C1 segment of cervical spinal cord (tissue), 14 donors: ENCODE measurements at regions not wholly inside any gene's neighbourhood (a gene's known extent, or its start where the extent isn't known, plus 50 kb on each side); places are given as distances from the start of the nearest gene placed in this dataset.
A peak's percentile ranks its signal among the peaks of the same experiment; 100 is the strongest.
"Not testable (repeated sequence)": the region's sequence is repeated elsewhere in the genome, so short reads cannot be mapped to it uniquely, and the experiment has no call there.

Experiments used
- DNase-seq, 14 donors: peaks; one replicate each; lab custom pipeline; 2025; lab: John Stamatoyannopoulos, UW

DNA sequence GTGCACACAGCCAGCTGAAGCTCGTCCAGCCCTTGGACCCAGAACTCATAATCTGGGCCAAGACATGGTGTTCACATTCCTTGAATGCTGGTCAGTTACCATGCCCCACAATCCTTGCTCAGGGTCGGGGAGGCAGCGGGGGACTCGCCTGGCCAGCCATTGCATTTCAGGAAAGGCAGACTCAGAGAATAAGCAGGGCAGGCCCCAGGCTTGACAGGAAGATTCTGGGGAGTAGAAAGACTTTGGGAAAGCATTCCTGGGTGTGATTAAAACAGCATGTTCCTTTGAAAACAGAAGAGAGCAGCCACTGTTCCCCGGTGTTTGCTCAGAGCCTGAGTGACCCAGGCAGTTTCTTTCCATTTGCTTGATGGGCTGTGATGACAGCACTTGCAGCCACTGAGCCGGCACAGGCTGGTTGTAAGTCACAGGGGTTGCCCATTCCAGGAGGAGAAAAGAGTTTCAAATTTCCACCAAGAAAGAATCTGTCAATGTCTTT is 473.7 kb downstream of the TYW1 start:
- peak in 10 of 14 donors; percentile 3 to 66 (median 46) for DNase-seq

DNA sequence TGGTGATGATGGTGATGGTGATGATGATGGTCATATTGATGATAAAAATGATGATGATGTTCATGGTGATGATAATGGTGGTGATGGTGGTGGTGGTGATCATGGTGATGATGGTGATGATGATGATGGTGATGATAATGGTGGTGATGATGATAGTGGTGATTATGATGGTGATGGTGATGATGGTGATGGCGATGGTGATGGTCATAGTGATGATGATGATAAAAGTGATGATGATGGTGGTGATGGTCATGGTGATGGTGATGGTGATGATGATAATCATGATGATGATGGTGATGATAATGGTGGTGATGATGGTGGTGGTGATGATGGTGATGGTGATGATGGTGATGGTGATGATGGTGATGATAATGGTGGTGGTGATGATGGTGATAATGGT is 478.7 kb downstream of the TYW1 start:
- DNase-seq, result no peak

GRCh38 chr7:67478066-67478465 is 481.4 kb downstream of the TYW1 start:
- no peak for DNase-seq

GRCh38 chr7:67484244-67484751 is 487.7 kb downstream of the TYW1 start:
- peak in 9 of 14 donors; percentile 3 to 44 (median 20) for DNase-seq

DNA sequence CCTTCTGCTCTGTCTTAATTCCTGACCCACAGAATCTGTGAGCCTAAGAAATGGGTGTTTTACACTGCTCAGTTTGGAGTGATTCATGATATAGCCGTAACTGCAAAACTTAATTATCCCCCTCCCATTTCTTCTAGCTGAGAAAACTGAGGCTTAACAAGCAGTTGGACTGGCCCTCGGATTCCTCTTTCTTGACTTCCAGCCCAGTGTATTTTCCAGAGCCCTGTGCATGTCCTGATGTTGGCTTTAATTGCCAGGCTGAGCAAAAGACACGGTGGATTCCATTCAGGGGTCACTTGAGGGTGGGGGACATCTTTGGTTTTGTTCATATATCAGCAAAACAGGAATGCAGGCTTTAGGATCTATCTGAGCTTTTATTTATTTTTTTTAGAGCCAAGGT is 489.8 kb downstream of the TYW1 start:
- DNase-seq, result no peak

DNA sequence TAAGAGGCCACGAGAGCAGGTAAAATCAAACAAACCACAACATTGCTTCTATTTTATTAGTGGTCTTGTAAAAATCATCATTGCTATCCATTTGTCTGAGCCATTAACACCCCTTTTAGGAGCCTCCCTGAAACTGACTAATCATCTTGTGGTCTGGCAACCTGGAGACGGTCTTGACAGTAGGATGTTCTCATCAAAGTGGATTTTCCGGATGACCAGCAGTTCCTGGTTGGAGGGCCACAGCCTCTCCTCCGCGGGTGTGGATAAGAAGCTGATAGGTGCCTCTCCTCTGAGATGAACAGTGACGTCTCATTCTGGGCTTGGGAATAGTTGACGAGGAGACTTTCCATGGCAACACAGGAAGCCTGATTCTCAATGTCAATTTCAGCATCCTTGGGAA is 490.7 kb downstream of the TYW1 start:
- no peak for DNase-seq

GRCh38 chr7:67489881-67490280 is 493.2 kb downstream of the TYW1 start:
- DNase-seq, result no peak

- DNase-seq, result peak in 1 of 14 donors; percentile 70
These were observed 496.7 kb downstream of the TYW1 start for GRCh38 chr7:67493366-67493765.

DNA sequence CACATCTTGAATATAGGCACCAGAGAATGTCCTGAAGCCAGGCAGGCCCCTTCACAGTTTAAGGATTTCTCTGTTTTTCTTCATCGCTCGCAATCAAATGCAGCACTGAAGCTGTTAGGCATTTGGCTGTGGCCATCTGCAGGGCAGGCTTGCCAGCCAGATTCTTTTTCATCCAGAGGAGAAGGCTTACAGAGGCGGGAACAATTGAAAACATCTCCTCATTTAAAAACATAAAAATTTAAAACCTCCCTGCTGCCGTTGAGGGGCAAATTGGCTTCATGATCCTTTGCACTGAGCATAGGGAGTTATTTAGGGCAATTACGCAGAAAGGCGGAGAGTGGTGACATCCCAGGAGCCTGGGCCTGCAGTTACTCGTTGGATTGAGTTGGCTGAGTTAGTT is 500.0 kb downstream of the TYW1 start:
- DNase-seq, result no peak

GRCh38 chr7:67497914-67498313 is 501.3 kb downstream of the TYW1 start:
- DNase-seq, result not testable (repeated sequence)

- no peak for DNase-seq
These were observed 506.3 kb downstream of the TYW1 start for GRCh38 chr7:67502929-67503328.

DNA sequence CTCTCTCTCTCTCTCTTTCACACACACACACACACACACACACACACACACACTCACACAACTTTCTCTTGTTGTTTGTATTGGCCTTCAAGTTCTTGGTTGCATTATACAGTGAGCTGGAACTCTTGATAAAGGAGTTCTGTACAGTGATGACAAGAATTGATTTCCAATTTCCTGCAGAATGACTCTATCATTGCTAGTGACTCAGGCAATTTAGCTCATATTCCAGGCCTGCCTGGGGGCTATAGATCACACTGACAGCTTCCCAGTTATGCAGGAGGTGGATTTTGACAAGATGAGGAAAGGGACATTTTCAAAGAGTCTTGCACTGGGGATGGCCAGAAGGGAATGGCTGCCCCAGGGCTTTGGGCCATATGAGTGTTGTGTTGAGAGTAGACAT is 508.8 kb downstream of the TYW1 start:
- no peak for DNase-seq

DNA sequence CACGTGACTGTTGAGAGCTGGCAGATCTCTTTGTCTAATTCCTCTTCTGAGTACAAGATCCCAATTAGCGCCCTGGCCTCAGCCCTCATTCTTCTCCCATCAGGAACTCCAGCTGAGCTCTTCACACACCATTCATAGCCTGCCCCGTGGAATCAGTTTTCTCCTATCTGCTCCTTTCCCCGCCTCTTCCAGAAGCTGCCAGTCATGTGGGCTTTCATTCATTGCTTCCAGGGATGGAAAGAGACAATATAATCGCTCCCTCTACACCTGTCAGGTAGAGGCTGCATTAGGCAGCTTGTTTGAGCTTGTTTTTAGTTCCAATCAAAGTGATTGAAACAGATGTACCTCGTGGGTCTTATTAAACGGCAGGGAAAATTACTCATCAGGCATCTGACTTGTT is 515.8 kb downstream of the TYW1 start:
- DNase-seq, result no peak

GRCh38 chr7:67518580-67518979 is 521.9 kb downstream of the TYW1 start:
- DNase-seq, result no peak

DNA sequence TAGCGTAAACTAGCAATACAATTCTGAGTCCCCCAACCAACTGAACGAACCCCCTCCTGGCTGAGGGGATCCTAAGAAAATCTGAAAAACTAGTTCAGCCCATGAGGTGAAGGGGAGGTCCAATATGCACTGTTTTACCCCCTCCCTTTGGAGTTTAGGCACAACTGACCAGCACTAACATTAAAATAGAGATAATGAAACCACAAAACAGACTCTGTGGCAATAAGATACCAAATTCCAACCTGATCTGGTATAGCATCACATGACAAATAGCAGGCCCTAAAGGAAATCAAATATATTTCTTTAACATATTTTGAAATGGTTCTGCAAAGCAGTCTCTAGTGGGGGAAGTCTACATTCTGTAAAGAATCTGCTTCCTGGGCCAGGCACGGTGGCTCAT is 522.5 kb downstream of the TYW1 start:
- DNase-seq, result no peak

DNA sequence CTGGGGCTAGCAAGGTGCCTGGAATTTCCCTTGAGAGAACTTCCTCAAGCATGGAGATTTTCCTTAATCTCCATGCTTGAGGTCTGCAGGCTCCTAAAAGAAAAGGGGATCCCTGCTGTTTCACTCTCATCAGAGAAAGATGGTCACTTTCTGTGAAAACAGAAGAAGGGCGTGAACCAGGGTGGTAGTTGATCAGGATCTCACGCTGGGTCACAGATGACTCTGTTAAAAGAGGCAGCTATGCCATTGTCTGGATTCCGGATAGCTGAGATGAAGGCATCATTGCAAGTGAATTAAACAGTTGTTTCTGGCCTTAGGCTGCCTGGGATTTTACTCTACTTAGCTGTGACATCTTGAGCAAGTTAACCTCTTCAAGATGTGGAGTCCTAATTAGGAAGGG is 525.9 kb downstream of the TYW1 start:
- DNase-seq, result no peak

DNA sequence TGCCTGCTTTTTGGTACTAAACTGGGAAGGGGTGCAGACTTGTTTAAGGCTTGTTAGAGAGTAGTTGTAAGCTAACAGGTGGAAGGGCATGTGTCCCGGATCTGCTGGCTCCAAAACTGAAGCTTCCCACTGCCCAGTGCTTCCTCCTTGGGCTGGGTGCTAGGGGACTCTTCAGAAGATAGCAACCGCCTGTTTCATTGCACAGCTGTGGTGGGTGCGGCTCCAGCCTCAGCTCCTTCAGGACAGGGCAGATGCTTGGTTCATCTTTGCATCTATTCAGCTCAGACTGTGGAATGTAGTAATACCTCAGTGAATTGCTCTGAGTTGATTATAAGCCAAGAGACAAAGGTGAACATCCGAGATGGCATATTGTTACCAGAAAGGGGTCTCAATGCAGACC is 527.1 kb downstream of the TYW1 start:
- no peak for DNase-seq

- DNase-seq, result no peak
These were observed 529.0 kb downstream of the TYW1 start for GRCh38 chr7:67525588-67525987.

- no peak for DNase-seq
These were observed 538.8 kb downstream of the TYW1 start for GRCh38 chr7:67535241-67535989.

DNA sequence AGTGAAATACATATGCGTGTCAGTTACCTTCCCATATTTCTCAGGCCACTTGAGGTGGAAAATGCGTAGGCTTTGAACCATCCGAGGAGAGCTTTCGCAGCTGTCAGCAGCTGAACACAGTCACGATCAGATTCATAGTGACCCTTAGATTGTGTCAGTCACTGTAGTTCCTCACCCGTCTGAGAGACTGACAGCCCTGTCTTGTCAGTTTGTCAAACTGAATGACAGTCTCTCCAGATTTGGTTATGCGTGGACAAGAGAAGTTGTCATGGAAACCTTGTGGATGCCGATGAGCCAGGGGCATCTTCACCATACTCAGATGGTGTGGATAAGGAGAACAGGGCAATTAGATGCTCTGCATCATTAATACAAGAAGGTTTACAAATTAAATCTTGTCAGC is 546.3 kb downstream of the TYW1 start:
- no peak for DNase-seq

DNA sequence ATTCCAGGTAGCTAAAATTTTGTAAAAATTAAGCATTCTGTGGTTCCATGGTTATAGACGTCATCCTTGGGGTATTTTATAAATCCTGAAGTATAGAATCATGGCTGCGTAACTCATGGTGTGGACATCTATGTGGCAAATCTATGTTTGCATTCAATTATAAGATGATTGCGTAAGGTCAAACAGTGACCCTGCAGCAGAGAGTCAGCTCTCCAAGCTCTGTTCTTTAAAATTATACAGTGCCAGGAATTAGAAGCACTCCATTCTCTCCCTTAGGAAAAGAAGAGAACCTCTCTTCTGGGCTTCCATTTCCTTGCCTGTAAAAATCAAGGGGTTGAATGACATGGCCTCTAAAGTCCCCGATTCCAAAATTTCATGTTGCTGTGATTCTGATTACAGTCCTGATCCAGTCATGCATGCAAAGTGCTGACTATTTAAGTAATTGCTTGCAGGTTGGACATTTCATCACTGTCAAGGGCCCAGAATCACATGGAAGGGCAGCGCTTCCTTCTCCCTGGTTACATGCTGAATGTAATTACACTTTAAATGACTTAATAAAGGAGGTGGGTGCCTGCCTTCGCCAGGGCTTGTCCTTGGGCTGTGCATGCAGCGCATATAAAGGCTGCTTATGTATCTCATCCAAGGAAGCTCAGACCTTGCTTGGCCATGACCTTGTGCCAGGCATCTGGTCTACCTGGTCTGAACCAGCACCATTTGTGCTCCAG is 550.7 kb downstream of the TYW1 start:
- DNase-seq, result no peak

DNA sequence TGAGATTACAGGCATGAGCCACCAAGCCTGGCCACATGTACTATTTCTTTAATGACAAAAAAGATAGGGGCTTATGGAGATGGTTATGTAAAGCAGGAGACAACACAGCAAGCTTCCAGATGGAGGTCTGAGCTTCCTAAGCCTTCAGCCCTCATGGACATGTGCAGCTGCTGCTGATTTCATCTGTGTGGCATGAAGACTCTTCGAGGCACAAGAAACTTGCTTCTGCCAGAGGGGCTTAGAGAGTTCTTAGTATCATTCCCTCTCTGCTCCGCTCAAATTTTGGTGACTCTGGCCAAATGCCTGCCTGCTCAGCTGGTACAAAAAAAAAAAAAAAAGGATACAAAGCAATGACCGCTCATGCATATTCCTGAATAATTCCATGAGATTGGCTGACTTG is 552.5 kb downstream of the TYW1 start:
- DNase-seq, result no peak
